Fibroblast of skin of right quadriceps (primary cell): ENCODE measurements at regions not wholly inside any gene's neighbourhood (a gene's known extent, or its start where the extent isn't known, plus 50 kb on each side); places are given as distances from the start of the nearest gene placed in this dataset.
"Not testable (repeated sequence)": the region's sequence is repeated elsewhere in the genome, so short reads cannot be mapped to it uniquely, and the experiment has no call there.

Source experiments
- DNase-seq: peaks from one replicate; pipeline ENCODE4 v3.0.0-alpha.2; 2013

DNA sequence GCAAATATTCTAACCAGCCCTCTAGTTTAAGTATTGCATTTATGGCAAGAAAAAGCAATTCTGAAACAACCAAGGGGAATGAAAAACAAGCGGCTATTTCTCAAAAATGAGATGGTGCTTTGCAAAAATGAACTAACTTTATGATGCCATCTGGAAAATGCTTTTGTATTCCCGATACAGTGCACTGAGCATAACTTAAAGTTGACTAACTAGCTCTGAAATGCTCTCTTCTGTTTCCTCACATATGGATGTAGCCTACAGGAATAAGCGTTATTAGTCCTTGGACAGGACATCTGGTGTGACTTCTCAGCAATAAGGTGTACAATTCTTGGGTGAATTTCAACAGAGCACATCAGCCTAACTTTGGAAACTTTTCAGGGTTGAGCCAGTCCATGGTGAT is 228.2 kb upstream of the DDI1 start:
- peak; percentile 18 for DNase-seq

DNA sequence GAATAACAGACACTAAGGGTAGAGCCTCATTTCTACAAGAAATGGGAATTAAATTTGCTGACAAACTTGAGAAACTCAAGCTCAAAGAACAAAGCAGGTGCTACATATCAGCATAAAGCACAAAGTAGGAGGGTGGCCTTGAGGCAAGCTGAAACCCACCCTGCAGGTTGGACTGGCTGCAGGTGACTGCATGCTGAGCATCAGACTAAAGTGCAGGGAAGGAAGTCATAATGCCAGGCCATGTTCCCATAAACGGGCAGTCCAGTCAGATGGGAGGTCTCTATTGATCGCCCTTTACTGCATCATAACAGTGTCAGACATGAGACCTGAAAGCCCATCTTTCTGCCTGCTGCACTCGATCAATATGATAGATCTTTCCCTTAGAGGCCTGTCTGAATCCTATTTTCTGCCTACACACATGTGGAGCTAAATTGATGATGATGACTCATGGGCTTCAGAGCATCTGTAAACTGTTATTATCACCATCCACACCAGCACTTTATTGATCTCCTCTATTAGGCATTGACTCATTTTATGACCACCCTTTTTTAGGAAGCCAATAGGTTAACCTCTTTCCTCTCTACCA is 224.5 kb upstream of the DDI1 start:
- DNase-seq = no peak

DNA sequence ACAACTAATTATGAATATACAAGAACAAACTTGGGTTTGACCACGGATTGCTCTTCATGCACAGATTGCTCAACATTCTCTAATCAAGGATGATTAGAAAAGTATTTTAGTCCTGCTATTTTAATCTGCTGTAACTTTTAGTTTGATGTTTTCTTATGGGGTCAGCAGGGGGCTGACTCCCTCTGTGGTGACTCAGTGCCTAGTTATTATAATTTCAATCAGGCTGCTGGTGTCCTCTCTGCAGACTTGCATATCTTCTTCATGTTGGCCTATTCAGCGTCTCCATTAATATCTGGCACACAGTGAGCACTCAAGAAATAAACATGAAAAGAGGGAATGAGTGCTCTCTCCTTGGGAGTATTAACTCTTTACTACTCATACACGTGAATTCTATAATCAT is 223.8 kb upstream of the DDI1 start:
- peak; percentile 56 for DNase-seq

- DNase-seq = not testable (repeated sequence)
Observed at GRCh38 chr11:103820345-103820744, 216.1 kb upstream of the DDI1 start.

- no peak for DNase-seq
Observed at GRCh38 chr11:103824116-103824515, 212.3 kb upstream of the DDI1 start.

- no peak for DNase-seq
Observed at GRCh38 chr11:103825469-103825868, 211.0 kb upstream of the DDI1 start.

- no peak for DNase-seq
Observed at GRCh38 chr11:103826856-103827255, 209.6 kb upstream of the DDI1 start.

GRCh38 chr11:103829596-103829995 is 206.8 kb upstream of the DDI1 start:
- DNase-seq = no peak

GRCh38 chr11:103830205-103830604 is 206.2 kb upstream of the DDI1 start:
- no peak for DNase-seq

DNA sequence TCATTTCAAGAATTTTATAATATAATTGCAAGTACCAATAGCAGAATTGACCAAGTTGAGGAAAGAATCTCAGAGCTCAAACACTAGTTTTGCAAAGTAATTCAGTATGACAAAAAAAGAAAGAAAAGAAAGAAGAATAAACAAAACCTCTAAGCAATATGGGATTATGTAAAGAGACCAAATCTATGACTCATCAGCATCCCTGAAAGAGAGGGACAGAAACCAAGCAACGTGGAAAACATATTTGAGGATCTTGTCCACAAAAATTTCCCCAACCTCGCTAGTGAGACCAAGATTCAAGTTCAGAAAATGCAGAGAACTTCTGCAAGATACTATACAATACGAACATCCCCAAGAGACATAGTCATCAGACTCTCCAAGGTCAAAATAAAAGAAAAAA is 203.7 kb upstream of the DDI1 start:
- DNase-seq = peak; percentile 15

DNA sequence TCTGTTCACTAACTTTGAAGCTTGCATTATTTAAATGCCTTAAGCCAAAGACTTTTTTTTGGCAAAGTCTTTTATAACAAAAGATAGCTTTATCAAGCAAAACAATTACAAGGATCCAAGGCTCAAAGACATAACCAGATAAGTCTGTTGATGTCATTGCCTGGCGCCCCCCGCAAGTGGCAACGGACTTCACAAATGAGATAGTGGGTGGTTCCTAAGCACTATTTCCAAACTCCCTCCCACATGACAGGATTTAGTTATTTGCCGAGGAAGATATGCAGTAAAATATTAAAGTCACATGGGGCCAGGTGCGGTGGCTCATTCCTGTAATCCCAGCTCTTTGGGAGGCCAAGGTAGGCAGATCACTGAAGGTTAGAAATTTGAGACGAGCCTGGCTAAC is 194.2 kb upstream of the DDI1 start:
- DNase-seq = no peak

DNA sequence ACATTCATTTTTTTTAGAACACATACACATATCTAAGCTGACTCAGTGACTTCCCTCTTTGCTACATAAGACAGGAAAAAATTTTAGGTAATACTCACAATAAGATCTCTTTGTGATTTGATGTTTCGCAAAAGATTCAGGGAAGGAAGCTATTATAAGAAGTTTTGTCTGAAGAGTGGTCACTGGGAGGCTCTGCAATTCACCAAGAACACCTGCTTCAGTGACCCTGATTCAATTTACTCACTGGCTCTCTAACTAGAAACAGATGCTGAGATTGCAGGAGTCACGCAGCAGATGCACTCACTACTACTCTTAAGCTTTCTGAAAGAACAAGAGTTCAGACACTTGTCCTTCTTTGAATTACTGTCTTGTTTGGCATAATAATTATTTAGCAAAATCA is 193.6 kb upstream of the DDI1 start:
- DNase-seq = peak; percentile 57

- DNase-seq = no peak
Observed at GRCh38 chr11:103844327-103845215, 191.9 kb upstream of the DDI1 start.

GRCh38 chr11:103845331-103845730 is 191.1 kb upstream of the DDI1 start:
- DNase-seq = no peak

DNA sequence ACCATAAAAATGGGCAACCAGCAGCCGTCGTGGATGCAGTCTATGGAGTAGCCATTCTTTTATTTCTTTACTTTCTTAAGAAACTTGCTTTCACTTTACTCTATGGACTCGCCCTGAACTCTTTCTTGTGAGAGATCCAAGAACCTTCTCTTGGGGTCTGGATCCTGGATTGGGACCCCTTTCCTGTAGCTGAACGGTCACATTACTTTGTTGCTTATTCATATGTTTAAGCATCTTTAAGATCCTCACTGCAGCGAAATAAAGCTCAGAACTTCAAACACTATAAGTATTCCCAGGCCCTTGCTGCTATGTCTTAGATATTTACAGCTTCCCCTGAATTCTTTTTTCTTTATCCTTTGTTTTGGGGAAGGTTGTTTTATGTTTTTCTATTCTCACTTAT is 187.8 kb upstream of the DDI1 start:
- no peak for DNase-seq

GRCh38 chr11:103849366-103849765 is 187.1 kb upstream of the DDI1 start:
- DNase-seq = no peak

GRCh38 chr11:103850419-103851165 is 185.8 kb upstream of the DDI1 start:
- no peak for DNase-seq

- peak; percentile 31 for DNase-seq
Observed at GRCh38 chr11:103851166-103851651, 185.2 kb upstream of the DDI1 start.
